HG03060 (cell line): ENCODE measurements at regions not wholly inside any gene's neighbourhood (a gene's known extent, or its start where the extent isn't known, plus 50 kb on each side); places are given as distances from the start of the nearest gene placed in this dataset.

ENCODE experiments used
- ATAC-seq: cut with Tn5 transposase; IDR thresholded peaks from one replicate; pipeline ENCODE4 v1.9.1; 2021; ENCODE audit warnings: low read depth, moderate number of reproducible peaks; ENCODE audit not compliant: unreplicated experiment

GRCh38 chr15:46676233-46677206 is 1040.8 kb upstream of the SEMA6D start:
- ATAC-seq, result no peak

DNA sequence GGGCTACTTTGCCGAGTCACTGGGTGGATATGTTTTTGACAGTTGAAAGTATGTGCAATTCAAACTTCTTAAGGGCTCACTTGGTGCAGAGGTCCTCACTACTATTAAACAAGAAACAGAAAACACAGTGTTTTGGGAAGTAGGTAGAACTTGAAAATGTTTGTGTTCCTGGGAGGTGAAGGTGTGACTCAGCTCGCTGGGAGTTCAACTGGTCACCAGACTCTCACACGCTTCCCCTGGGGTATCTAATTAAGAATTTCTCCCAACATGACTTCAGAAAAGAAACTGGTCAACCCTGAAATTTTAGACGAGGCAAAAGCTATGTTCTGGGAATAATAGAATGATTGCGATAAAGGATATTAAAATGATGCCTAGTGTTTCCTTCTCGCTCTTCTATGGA is 1039.8 kb upstream of the SEMA6D start:
- no peak for ATAC-seq

GRCh38 chr15:46681901-46682300 is 1035.4 kb upstream of the SEMA6D start:
- ATAC-seq, result no peak

GRCh38 chr15:46682969-46683791 is 1034.1 kb upstream of the SEMA6D start:
- no peak for ATAC-seq

DNA sequence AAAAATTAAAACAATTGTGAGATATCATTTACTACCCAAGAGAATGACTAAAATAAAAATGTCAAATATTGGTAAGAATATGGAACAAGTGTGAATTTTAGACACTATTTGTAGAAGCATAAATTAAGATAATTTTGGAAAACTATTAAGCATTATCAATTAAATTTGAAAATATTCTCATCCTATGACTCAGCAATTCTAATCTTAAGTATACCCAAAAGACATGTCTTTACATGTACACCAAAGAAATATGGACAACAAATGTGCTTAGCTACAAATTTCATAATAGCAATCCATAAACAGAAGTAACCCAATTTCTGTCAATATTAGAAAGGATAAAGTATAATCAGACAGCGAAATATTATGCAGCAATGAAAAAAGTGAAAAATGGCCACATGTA is 1032.2 kb upstream of the SEMA6D start:
- no peak for ATAC-seq

GRCh38 chr15:46685681-46686080 is 1031.6 kb upstream of the SEMA6D start:
- ATAC-seq, result no peak

DNA sequence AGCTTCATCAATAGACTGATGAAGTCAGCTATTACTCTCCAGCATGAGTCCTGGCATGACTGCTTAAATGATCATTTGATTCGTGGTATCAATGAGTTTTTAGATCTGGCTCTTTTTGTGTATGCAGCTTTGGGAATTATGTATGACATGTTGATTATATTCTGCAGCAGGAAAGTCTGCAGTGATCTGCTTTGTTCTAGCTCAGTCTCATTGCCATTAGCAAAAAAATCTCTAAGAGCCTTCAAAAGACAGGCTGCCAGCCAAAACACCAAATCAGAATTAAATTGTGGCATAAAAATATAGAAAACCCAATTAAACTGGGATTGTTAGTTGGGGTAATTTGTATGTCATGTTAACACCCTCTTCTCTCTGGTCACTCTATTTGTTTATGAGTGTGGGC is 1021.0 kb upstream of the SEMA6D start:
- ATAC-seq, result no peak

DNA sequence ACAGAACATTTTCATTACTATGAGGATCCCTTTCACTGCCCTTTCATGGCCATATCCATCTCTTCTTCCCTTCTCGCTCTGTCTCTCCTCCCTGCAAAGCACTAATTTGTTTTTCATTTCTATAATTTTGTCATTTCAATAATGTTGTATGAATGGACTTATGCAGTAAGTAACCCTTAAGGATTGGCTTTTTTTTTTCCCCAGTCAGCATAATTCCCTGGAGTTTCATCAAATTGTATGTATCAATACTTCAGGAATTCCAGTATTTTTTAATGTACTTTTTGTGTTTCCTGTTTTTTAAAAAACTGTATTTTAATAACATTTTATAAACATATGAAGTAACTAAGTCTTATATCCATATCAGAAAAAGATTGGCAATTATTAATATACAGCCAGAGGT is 1016.0 kb upstream of the SEMA6D start:
- ATAC-seq, result no peak

- no peak for ATAC-seq
Observed at GRCh38 chr15:46701896-46702295, 1015.4 kb upstream of the SEMA6D start.

DNA sequence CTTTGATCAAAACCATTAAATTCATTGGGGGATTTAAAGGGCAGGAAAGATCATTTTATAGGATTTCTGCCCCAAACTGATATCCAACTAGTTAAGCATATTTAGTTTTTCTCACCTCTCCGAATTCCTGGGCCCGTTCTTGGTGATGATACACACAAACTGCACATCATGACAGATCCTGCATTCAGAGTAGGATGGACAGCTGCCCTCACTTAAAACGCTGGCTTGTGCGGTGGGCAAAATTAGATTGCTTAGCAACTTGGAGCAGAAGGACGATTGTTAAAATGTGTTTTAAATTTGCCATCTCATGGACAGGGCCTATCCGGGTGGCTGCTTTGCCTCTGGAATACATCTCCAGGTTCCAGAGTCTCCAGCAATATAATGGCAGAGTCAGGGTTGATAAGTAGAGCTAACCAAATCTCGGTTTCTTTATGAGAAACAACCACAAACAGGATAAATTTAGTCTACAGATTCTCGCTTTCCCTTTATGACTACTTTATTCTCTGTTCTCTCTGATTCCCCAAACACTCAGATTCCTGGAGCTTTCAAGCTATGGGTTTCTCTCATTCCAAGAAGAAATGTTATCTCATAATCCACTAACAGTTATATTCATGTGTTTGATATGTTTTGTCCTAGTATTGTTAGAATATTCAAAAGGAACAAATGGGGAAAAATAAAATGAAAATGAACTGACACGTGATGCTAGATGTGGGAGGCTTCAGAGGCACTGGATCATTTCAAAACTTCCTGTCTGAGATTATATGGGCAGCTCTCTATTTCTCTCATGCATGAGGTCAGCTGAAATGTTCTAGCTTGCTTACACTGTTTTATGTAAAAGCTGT is 1014.1 kb upstream of the SEMA6D start:
- no peak for ATAC-seq

DNA sequence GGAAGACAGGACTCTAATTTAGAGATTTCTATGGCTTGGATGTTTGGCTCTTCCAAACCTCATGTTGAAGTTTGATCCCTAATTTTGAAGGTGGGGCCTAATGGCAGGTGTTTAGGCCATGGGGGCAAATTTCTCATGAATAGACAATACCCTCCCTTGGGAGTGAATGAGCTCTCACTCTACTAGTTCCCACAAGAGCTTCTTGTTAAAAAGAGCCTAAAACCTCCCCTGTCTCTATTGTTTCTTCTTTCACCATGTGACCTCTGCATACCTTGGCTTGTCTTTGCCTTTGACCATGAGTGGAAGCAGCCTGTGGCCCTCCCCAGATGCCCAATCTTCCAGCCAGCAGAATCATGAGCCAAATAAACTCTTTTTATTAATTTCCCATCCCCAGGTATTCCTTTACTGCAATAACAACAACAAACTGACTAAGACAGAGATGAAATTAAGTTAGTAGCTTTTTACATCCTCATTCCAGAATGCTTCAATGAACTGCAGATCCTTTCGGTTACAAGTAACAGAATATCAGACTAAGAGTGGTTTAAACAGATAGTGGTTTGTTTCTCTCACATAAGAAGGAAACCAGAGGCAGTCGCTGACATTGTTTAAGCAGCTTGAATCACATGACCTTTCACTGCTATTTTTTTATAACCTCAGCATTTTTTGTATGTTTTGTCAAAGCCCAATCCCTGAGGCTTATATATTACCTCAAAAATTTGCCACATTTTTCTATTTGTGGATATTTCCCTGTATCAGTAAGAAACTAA is 1013.3 kb upstream of the SEMA6D start:
- no peak for ATAC-seq

DNA sequence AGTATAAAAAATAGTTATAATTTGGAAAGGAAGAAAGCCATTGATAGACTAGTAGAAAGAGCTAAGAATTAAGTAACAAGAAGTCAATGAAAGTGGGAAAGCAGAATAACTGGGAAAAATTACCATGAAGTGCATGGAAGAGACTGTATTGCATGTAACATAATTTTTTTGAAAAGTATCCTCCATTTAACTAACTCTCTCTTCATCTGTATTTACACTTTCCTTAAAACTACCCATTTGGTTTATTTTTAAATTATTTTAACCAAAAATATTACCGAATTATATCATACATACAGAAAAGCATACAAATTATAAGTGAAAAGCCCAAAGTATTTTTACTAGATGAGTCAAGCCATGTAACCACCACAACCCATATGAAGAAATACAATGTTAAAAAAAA is 1009.9 kb upstream of the SEMA6D start:
- no peak for ATAC-seq

GRCh38 chr15:46708226-46708625 is 1009.1 kb upstream of the SEMA6D start:
- no peak for ATAC-seq

DNA sequence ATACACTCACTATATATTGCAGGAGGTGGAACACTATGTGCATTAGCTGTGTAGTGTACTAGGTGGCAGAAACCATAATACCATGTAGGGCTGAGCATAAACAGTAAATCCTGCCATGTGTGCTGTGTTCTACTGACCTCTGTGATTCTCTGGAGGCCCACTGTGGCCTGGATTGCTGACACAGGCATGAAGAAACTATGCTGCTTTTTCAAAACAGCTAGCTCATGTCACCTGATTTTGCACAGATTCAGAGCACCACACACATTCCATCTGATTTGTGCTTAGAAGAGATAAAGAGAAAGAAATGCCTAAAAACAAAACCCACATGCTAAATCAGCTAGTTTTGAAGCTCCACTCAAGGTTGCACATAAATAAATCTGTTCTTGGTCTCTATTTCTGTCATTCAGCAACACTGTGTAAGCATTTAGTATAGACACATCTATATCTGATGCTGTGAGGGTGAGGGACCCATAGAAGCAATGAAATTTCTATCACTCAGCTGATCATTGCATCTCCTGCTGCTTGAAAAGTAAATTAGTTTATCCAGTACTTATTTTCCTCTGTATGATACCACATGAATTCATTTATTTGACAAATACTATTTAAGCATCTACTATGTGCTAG is 1007.7 kb upstream of the SEMA6D start:
- no peak for ATAC-seq

- no peak for ATAC-seq
Observed at GRCh38 chr15:46710401-46710960, 1006.8 kb upstream of the SEMA6D start.

DNA sequence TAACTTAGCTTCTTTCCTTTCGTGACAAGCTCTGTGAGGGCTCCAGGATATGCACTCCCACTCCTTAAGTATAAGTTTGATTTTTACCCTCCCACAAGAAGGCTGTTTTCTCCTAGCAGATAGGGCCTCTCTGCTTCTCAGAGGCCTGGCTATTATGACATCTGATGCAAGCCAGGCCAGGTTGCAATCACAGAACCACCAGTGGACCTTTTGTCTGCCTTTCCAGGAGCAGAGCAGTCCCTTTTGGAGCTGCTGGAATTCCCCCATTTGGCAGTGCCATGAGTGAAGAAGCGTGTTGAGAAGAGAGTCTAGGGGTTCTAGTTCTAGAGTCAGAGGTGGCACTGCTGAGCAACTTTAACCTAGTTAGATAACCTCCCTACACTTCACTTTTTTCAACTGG is 1004.3 kb upstream of the SEMA6D start:
- no peak for ATAC-seq

DNA sequence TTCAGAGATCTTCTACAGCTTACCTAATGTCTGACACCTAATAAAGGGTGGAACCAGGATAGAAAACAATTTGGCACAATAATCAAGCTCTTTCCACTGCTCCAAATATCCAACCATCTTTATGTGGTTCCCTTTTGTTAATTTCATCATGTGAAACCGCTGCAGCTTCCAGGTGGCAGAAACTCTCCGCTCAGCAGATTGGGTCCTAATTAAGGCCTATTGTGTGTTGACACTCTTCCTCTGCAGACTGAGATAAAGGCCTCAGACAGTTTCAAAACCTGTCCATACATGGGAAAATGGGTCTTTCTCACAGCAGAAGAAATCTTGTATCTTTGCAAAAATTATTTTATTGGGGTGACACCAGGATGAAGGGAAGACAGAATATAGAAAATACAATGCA is 1002.4 kb upstream of the SEMA6D start:
- ATAC-seq, result no peak

GRCh38 chr15:46723308-46723707 is 994.0 kb upstream of the SEMA6D start:
- ATAC-seq, result no peak

GRCh38 chr15:46732060-46732459 is 985.2 kb upstream of the SEMA6D start:
- no peak for ATAC-seq
